HCT116 (cell line): ENCODE measurements at regions not wholly inside any gene's neighbourhood (a gene's known extent, or its start where the extent isn't known, plus 50 kb on each side); places are given as distances from the start of the nearest gene placed in this dataset.

Source experiments
- ATAC-seq: fragments of 200-7000 bp; cut with Tn5 transposase; 2 replicates; pipeline ENCODE4 v1.9.1; 2020; ENCODE audit warnings: mild to moderate bottlenecking, moderate library complexity
- BruUV-seq: library from RNA; stranded (reverse); fragments of 400-500 nt; replicated peaks from 2 replicates; lab custom pipeline; 2021; lab: Mats Ljungman, UMichigan
- CTCF ChIA-PET: fragments of 300-600 bp; sonication (Branson Sonifier 250); formaldehyde crosslinking; loops from one replicate; lab custom pipeline; 2021; ENCODE audit warnings: antibody characterized with exemption; lab: Charles Lee
- POLR2A ChIA-PET: fragments of 300-600, 350-600 bp; sonication (Branson Sonifier 250); formaldehyde crosslinking; loops from one replicate; lab custom pipeline; 2021; ENCODE audit warnings: antibody characterized with exemption; lab: Charles Lee
- RAD21 ChIA-PET, 2 experiments: fragments of 300-600 bp; sonication (Branson Sonifier 250); formaldehyde crosslinking; loops; one replicate each; lab custom pipeline; 2023; ENCODE audit warnings: low total read pairs in 2 of 2; ENCODE audit not compliant: uncharacterized antibody in 2 of 2, unreplicated experiment in 2 of 2, low non-redundant PET in 1 of 2; lab: Charles Lee
- DNase-seq: peaks from one replicate; pipeline ENCODE4 v3.0.0-alpha.2; 2010; ENCODE audit warnings: low read depth, low spot score
- H2AFZ ChIP-seq: fragments of 200-600 bp; shearing (Covaris generic), sonication (generic); 2 replicates; pipeline ENCODE4 v1.6.1; 2017; ENCODE audit warnings: low read depth, mixed run types, mixed read lengths, antibody characterized with exemption, low read length; ENCODE audit not compliant: poor library complexity, severe bottlenecking
- H3K27ac ChIP-seq: 2 replicates; pipeline ENCODE4 v1.5.1; 2012; ENCODE audit warnings: low read depth, low read length
- H3K27me3 ChIP-seq: fragments of 200-600 bp; sonication (generic); 2 replicates; pipeline ENCODE4 v1.6.1; 2016; ENCODE audit warnings: mixed run types, low read length, mixed read lengths; ENCODE audit not compliant: insufficient read depth
- H3K36me3 ChIP-seq, 2 experiments: fragments of 200-500 bp in 1 of 2; fragments of 200-600 bp in 1 of 2; sonication (Bioruptor generic) in 1 of 2; sonication (generic) in 1 of 2; 2 replicates each; pipeline versions ENCODE4 v1.5.1 to v1.6.1; 2014 to 2016; ENCODE audit warnings: low read length in 2 of 2, inconsistent platforms in 1 of 2, mixed read lengths in 1 of 2, mixed run types in 1 of 2; ENCODE audit not compliant: insufficient read depth in 2 of 2, control insufficient read depth in 1 of 2
- H3K4me1 ChIP-seq, 2 experiments: fragments of 200-600 bp in 1 of 2; sonication (generic) in 1 of 2; 2 replicates each; pipeline versions ENCODE4 v1.5.1 to v1.6.1; 2012 to 2017; ENCODE audit warnings: low read length in 2 of 2, inconsistent platforms in 1 of 2, mild to moderate bottlenecking in 1 of 2, mixed read lengths in 1 of 2, mixed run types in 1 of 2, moderate library complexity in 1 of 2; ENCODE audit not compliant: insufficient read depth in 2 of 2, control insufficient read depth in 1 of 2
- H3K4me2 ChIP-seq: fragments of 200-600 bp; sonication (generic); 2 replicates; pipeline ENCODE4 v1.6.1; 2017; ENCODE audit warnings: mixed run types, low read length, mixed read lengths
- H3K4me3 ChIP-seq, 2 experiments: fragments of 200-600 bp in 1 of 2; sonication (generic) in 1 of 2; replicated peaks in 1 of 2; 2 replicates each; pipeline ENCODE4 v1.5.1; 2011 to 2016; ENCODE audit warnings: low read length in 2 of 2, control low read depth in 1 of 2, low read depth in 1 of 2, mild to moderate bottlenecking in 1 of 2, mixed read lengths in 1 of 2, mixed run types in 1 of 2
- H3K79me2 ChIP-seq: fragments of 200-600 bp; sonication (generic); 2 replicates; pipeline ENCODE4 v1.6.1; 2017; ENCODE audit warnings: mild to moderate bottlenecking, mixed run types, low read length, moderate library complexity, mixed read lengths; ENCODE audit not compliant: insufficient read depth
- H3K9ac ChIP-seq: fragments of 200-600 bp; sonication (generic); 2 replicates; pipeline ENCODE4 v1.6.1; 2016; ENCODE audit warnings: low read length, mixed read lengths
- H3K9me2 ChIP-seq: fragments of 200-600 bp; sonication (generic), shearing (Covaris generic); 2 replicates; pipeline ENCODE4 v1.6.1; 2017; ENCODE audit warnings: mixed run types, mild to moderate bottlenecking, moderate library complexity; ENCODE audit not compliant: insufficient read depth
- H3K9me3 ChIP-seq, 2 experiments: fragments of 200-500 bp in 1 of 2; fragments of 200-600 bp in 1 of 2; sonication (Bioruptor generic) in 1 of 2; sonication (generic) in 1 of 2; 2 replicates each; pipeline ENCODE4 v1.6.1; 2014 to 2017; ENCODE audit warnings: low read length in 2 of 2, mixed read lengths in 2 of 2, inconsistent platforms in 1 of 2, low read depth in 1 of 2, mild to moderate bottlenecking in 1 of 2, mixed run types in 1 of 2, moderate library complexity in 1 of 2; ENCODE audit not compliant: control insufficient read depth in 1 of 2, insufficient read depth in 1 of 2
- H4K20me1 ChIP-seq: fragments of 200-600 bp; sonication (generic), shearing (Covaris generic); 2 replicates; pipeline ENCODE4 v1.6.1; 2017; ENCODE audit warnings: mixed run types, mild to moderate bottlenecking, moderate library complexity; ENCODE audit not compliant: insufficient read depth
- CBX3 ChIP-seq: IDR thresholded peaks from 2 replicates; pipeline ENCODE4 v1.6.1; 2012; ENCODE audit warnings: low read depth
- EGR1 ChIP-seq: IDR thresholded peaks from 2 replicates; pipeline ENCODE4 v1.6.1; 2012; ENCODE audit warnings: low read depth
- EZH2 ChIP-seq: fragments of 200-600 bp; sonication (generic); IDR thresholded peaks from 2 replicates; pipeline ENCODE4 v1.6.1; 2017; ENCODE audit warnings: antibody characterized with exemption, mixed run types
- EZH2phosphoT487 ChIP-seq: fragments of 200-600 bp; IDR thresholded peaks from 2 replicates; pipeline ENCODE4 v1.6.1; 2018; ENCODE audit warnings: antibody characterized with exemption, borderline replicate concordance
- FOSL1 ChIP-seq: IDR thresholded peaks from 2 replicates; pipeline ENCODE4 v1.6.1; 2012; ENCODE audit warnings: low read depth
- JUND ChIP-seq: IDR thresholded peaks from 2 replicates; pipeline ENCODE4 v1.6.1; 2012
- POLR2AphosphoS5 ChIP-seq: IDR thresholded peaks from 2 replicates; pipeline ENCODE4 v1.6.1; 2011; ENCODE audit warnings: mild to moderate bottlenecking, low read depth, low read length, moderate library complexity
- RAD21 ChIP-seq: IDR thresholded peaks from 2 replicates; pipeline ENCODE4 v1.6.1; 2012; ENCODE audit warnings: low read depth, mild to moderate bottlenecking
- SIN3A ChIP-seq: IDR thresholded peaks from 2 replicates; pipeline ENCODE4 v1.6.1; 2012; ENCODE audit warnings: low read depth
- SP1 ChIP-seq: IDR thresholded peaks from 2 replicates; pipeline ENCODE4 v1.6.1; 2012; ENCODE audit warnings: low read depth
- intact Hi-C: fragments of 100-400 bp; cut with micrococcal nuclease; formaldehyde crosslinking; loops from 2 replicates; pipeline ENCODE4 v1.10.0; 2022
- TF ChIP-seq, protein P1 (sequence below): IDR thresholded peaks from 2 replicates; pipeline ENCODE4 v1.6.1; 2011; ENCODE audit warnings: mild to moderate bottlenecking, low read length, moderate library complexity; ENCODE audit not compliant: insufficient replicate concordance; ENCODE audit errors: extremely low read depth
- TF ChIP-seq, protein P2 (sequence below): IDR thresholded peaks from 2 replicates; pipeline ENCODE4 v1.6.1; 2012

DNA sequence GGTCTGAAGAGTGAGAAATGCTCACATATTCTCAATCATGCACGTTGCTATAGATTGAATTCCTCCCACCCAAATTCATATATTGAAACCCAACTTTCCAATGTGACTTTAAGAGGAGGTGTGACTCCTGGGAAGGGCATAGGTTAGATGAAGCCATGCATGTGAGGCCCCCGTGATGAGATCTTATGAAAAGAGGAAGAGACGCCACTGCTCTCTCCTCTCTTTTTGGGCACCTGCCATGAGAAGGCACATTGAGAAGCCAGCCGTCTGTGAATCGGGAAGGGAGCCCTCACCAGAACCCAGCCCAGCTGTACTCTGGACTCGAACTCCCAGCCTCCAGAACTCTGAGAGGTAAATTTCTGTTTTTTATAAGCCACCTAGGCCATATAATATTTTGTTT, 842.6 kb upstream of the SALL3 start (continued):
- TF ChIP-seq POLR2AphosphoS5: no peak

DNA sequence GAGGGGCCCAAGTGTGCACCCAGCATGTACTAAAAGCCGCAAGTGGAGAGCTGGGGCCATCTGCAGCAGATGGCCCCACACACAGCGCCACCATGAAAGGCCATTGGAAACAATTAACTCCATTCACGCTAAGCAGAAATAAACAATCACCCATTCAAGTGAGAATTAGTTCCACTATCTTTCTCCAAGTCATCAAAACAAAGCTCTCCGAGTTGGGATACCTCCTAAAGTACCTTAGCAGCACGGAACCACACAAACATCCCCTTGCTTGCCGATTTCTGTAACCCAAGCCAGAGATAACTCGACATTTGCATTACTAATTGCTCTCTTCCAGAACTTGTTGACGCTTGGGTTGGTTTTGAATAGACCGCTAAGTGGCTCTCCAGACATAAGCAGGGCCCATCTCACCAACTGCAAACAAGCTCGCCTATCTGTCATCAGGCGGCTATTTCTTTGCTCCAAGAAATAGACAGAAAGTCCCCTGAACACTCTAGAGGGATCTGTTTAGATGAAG, 840.6 kb upstream of the SALL3 start:
- Histone ChIP-seq H3K79me2 (no peaks in the 10 kb centered on the region), H3K4me2 (no peak overlapping the region), H3K9me3 (peaks cover 0 to 19% of the 10 kb centered on the region in 2 experiments; a peak in 2 of 4 replicates), H3K9me2 (no peaks in the 10 kb centered on the region), H2AFZ (no peak overlapping the region), H3K9ac (no peak overlapping the region), H3K27ac (no peak overlapping the region), H3K4me3 (no peak overlapping the region), H4K20me1 (no peaks in the 10 kb centered on the region), H3K36me3 (no peaks in the 10 kb centered on the region)
- ATAC-seq: no peak
- no TSS peak for BruUV-seq
- DNase-seq: no peak
- intact Hi-C loops: no loop called here
- POLR2A ChIA-PET: no interaction called here
- RAD21 ChIA-PET: no interaction called here
- CTCF ChIA-PET: no interaction called here
- TF ChIP-seq, protein P1, sequence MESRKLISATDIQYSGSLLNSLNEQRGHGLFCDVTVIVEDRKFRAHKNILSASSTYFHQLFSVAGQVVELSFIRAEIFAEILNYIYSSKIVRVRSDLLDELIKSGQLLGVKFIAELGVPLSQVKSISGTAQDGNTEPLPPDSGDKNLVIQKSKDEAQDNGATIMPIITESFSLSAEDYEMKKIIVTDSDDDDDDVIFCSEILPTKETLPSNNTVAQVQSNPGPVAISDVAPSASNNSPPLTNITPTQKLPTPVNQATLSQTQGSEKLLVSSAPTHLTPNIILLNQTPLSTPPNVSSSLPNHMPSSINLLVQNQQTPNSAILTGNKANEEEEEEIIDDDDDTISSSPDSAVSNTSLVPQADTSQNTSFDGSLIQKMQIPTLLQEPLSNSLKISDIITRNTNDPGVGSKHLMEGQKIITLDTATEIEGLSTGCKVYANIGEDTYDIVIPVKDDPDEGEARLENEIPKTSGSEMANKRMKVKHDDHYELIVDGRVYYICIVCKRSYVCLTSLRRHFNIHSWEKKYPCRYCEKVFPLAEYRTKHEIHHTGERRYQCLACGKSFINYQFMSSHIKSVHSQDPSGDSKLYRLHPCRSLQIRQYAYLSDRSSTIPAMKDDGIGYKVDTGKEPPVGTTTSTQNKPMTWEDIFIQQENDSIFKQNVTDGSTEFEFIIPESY: no peak
- TF ChIP-seq CBX3 (no peak), SP1 (no peak), EZH2phosphoT487 (no peak), EZH2 (no peak), RAD21 (no peak), SIN3A (no peak), FOSL1 (no peak), JUND (no peak), EGR1 (no peak)
- TF ChIP-seq, protein P2, sequence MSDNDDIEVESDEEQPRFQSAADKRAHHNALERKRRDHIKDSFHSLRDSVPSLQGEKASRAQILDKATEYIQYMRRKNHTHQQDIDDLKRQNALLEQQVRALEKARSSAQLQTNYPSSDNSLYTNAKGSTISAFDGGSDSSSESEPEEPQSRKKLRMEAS: no peak
- TF ChIP-seq, all 23 proteins: peak for 0
- H3K27me3 ChIP-seq: no peaks in the 10 kb centered on the region
- no peaks in the 10 kb centered on the region for H3K4me1 ChIP-seq
